ENCODE measurements at regions not wholly inside any gene's neighbourhood (a gene's known extent, or its start where the extent isn't known, plus 50 kb on each side); places are given as distances from the start of the nearest gene placed in this dataset.

GRCh38 chr4:144547678-144548298 lies 98.2 kb upstream of the HHIP start:
- no peak overlapping the region for H3K4me2 ChIP-seq (ENCODE audit: insufficient read depth in 1 of 2, low read depth in 2 of 2, low read length in 2 of 2)
- no peaks in the 10 kb centered on the region for H3K79me1 ChIP-seq (ENCODE audit: low read depth, low read length)
- no peaks in the 10 kb centered on the region for H3K79me2 ChIP-seq (ENCODE audit: control insufficient read depth in 1 of 2, insufficient read depth in 2 of 2, low read length in 2 of 2)
- FAIRE-seq (no peak), DNase-seq (ENCODE audit: low read depth in 1 of 2, low spot score in 2 of 2) (no peak)
- H3K18ac ChIP-seq (ENCODE audit: extremely low read depth, low read length), result no peak overlapping the region
- WGBS, 2 experiments (ENCODE audit: extremely low coverage in 1 of 2, insufficient coverage in 1 of 2, insufficient read length in 1 of 2, insufficient replicate concordance in 2 of 2, low coverage in 1 of 2, low lambda C conversion rate in 2 of 2, missing lambda C conversion rate in 1 of 2), result 91% methylated on average over 2 of the region's 2 CpGs; no CpG with 5 or more reads in 1 of the 2 experiments
- no peak for TF ChIP-seq SIX5 (IDR thresholded peaks at IDR 0.05; ENCODE audit: low read depth, low read length)
- no peak overlapping the region for H3K9ac ChIP-seq (replicated peaks in 1 of 4; ENCODE audit: extremely low read depth in 1 of 4, low read depth in 3 of 4, low read length in 3 of 4)
- no peak overlapping the region for H3K4ac ChIP-seq (replicated peaks; ENCODE audit: insufficient read length, low read depth, low read length)
- H2BK12ac ChIP-seq (ENCODE audit: low read depth, low read length), result no peak overlapping the region
- no peaks in the 10 kb centered on the region for H3K27me3 ChIP-seq (replicated peaks in 1 of 4; ENCODE audit: control insufficient read depth in 3 of 4, extremely low read depth in 1 of 4, insufficient read depth in 3 of 4, low read length in 3 of 4)
- no peak overlapping the region for H2AFZ ChIP-seq (ENCODE audit: low read length)
- ChIA-PET CTCF (ENCODE audit: partially characterized antibody) (no interaction called here), POLR2A (ENCODE audit: partially characterized antibody) (no interaction called here)
- H3K4me1 ChIP-seq (replicated peaks in 1 of 4; ENCODE audit: control insufficient read depth in 3 of 4, insufficient read depth in 4 of 4, low read length in 3 of 4), result no peaks in the 10 kb centered on the region
- H3K4me3 ChIP-seq (ENCODE audit: extremely low read depth in 1 of 4, insufficient read depth in 2 of 4, low read depth in 3 of 4, low read length in 4 of 4), result no peak overlapping the region
- H3K23ac ChIP-seq (ENCODE audit: insufficient read length), result no peak overlapping the region
- H3K27ac ChIP-seq (ENCODE audit: low read depth, low read length), result no peak overlapping the region
- H2BK15ac ChIP-seq (ENCODE audit: low read length), result no peak overlapping the region
- H3K36me3 ChIP-seq (ENCODE audit: control insufficient read depth in 2 of 4, insufficient read depth in 4 of 4, low read length in 3 of 4), result no peaks in the 10 kb centered on the region
- no peak overlapping the region for H2BK20ac ChIP-seq (ENCODE audit: low read length)
- no peaks in the 10 kb centered on the region for H3K23me2 ChIP-seq (ENCODE audit: low read depth, low read length)
- H2BK120ac ChIP-seq (replicated peaks; ENCODE audit: low read depth, low read length), result no peak overlapping the region
- H4K91ac ChIP-seq (replicated peaks; ENCODE audit: insufficient read length, low read length), result no peak overlapping the region
- H3K9me3 ChIP-seq (ENCODE audit: insufficient read depth in 2 of 2, low read depth in 1 of 2, low read length in 1 of 2), result no peaks in the 10 kb centered on the region
- no peak overlapping the region for H3K56ac ChIP-seq (replicated peaks; ENCODE audit: insufficient read length, low read depth, low read length)
- H2BK5ac ChIP-seq (ENCODE audit: low read depth, low read length), result no peak overlapping the region
- H4K5ac ChIP-seq (ENCODE audit: insufficient read length, low read depth, low read length), result no peak overlapping the region
- H2AK5ac ChIP-seq (ENCODE audit: low read depth, low read length), result no peak overlapping the region
- no peak overlapping the region for H3K14ac ChIP-seq (ENCODE audit: insufficient read length)
- no peaks in the 10 kb centered on the region for H4K20me1 ChIP-seq (replicated peaks in 1 of 2; ENCODE audit: control insufficient read depth in 1 of 2, insufficient read depth in 2 of 2, low read length in 2 of 2)
- H4K8ac ChIP-seq (ENCODE audit: extremely low read depth, insufficient read depth, low read length), result no peak overlapping the region

Data from H1 (cell line).